CD14-positive monocyte (primary cell): ENCODE measurements at regions not wholly inside any gene's neighbourhood (a gene's known extent, or its start where the extent isn't known, plus 50 kb on each side); places are given as distances from the start of the nearest gene placed in this dataset.

Source experiments
- DNase-seq, 3 donors: peaks; one replicate each; pipeline ENCODE4 v3.0.0-alpha.2; 2011 to 2022
- H2AFZ ChIP-seq: 2 replicates; pipeline ENCODE4 v1.6.0; 2012; ENCODE audit warnings: mild to moderate bottlenecking, low read depth, low read length, inconsistent platforms; ENCODE audit not compliant: insufficient read depth, poor library complexity, severe bottlenecking
- H3K27ac ChIP-seq, 2 donors: 1 replicate in 1 of 2; 2 replicates in 1 of 2; pipeline ENCODE4 v1.5.1; 2012 to 2013; ENCODE audit warnings: low read length in 2 of 2, control low read depth in 1 of 2, inconsistent platforms in 1 of 2, low read depth in 1 of 2, mild to moderate bottlenecking in 1 of 2
- H3K27me3 ChIP-seq, 2 donors: one replicate each; pipeline versions ENCODE4 v1.6.0 to v1.6.1; 2011 to 2013; ENCODE audit warnings: low read length in 2 of 2; ENCODE audit not compliant: control insufficient read depth in 2 of 2, insufficient read depth in 2 of 2
- H3K36me3 ChIP-seq, 2 donors: replicated peaks in 1 of 2; 1 replicate in 1 of 2; 2 replicates in 1 of 2; pipeline versions ENCODE4 v1.5.1 to v1.6.1; 2012 to 2013; ENCODE audit warnings: low read length in 2 of 2, control low read depth in 1 of 2, inconsistent platforms in 1 of 2, mild to moderate bottlenecking in 1 of 2; ENCODE audit not compliant: insufficient read depth in 2 of 2, control insufficient read depth in 1 of 2
- H3K4me1 ChIP-seq, 2 donors: 1 replicate in 1 of 2; 2 replicates in 1 of 2; pipeline versions ENCODE4 v1.5.1 to v1.6.1; 2012 to 2013; ENCODE audit warnings: low read length in 2 of 2, control low read depth in 1 of 2, inconsistent platforms in 1 of 2, mild to moderate bottlenecking in 1 of 2, moderate library complexity in 1 of 2; ENCODE audit not compliant: insufficient read depth in 2 of 2, control insufficient read depth in 1 of 2
- H3K4me2 ChIP-seq: replicated peaks from 2 replicates; pipeline ENCODE3; 2012; ENCODE audit warnings: low read length, moderate library complexity, mild to moderate bottlenecking; ENCODE audit not compliant: poor library complexity, severe bottlenecking; ENCODE audit errors: extremely low read depth
- H3K4me3 ChIP-seq, 3 experiments: fragments of 200-600 bp in 1 of 3; sonication (generic) in 1 of 3; replicated peaks in 1 of 3; 1 replicate in 2 of 3; 2 replicates in 1 of 3; pipeline ENCODE4 v1.5.1; 2011 to 2013; ENCODE audit warnings: low read length in 3 of 3, mild to moderate bottlenecking in 3 of 3, control low read depth in 2 of 3, low read depth in 2 of 3, inconsistent platforms in 1 of 3, moderate library complexity in 1 of 3
- H3K79me2 ChIP-seq: 2 replicates; pipeline ENCODE4 v1.6.0; 2012; ENCODE audit warnings: mild to moderate bottlenecking, control low read depth, inconsistent platforms, low read length, moderate library complexity; ENCODE audit not compliant: insufficient read depth
- H3K9ac ChIP-seq: 2 replicates; pipeline ENCODE4 v1.6.0; 2017; ENCODE audit warnings: low read length, mild to moderate bottlenecking; ENCODE audit not compliant: insufficient read depth, poor library complexity, severe bottlenecking
- H3K9me3 ChIP-seq, 2 donors: replicated peaks in 1 of 2; 1 replicate in 1 of 2; 2 replicates in 1 of 2; pipeline versions ENCODE4 v1.5.1 to v1.6.1; 2012 to 2013; ENCODE audit warnings: low read length in 2 of 2, control low read depth in 1 of 2; ENCODE audit not compliant: control insufficient read depth in 1 of 2, insufficient read depth in 1 of 2
- H4K20me1 ChIP-seq: 2 replicates; pipeline ENCODE4 v1.6.0; 2012; ENCODE audit warnings: mild to moderate bottlenecking, low read length, control low read depth, moderate library complexity; ENCODE audit not compliant: insufficient read depth
- H3K27ac Mint-ChIP-seq, 7 donors: one replicate each; pipeline ENCODE4 v1.8.0; 2020; ENCODE audit warnings: mild to moderate bottlenecking in 7 of 7, mixed read lengths in 7 of 7, moderate library complexity in 6 of 7, inconsistent platforms in 2 of 7
- H3K27me3 Mint-ChIP-seq, 3 donors: one replicate each; pipeline ENCODE4 v1.8.0; 2021 to 2022; ENCODE audit warnings: low read depth in 3 of 3, mild to moderate bottlenecking in 3 of 3, mixed read lengths in 3 of 3, moderate library complexity in 3 of 3, inconsistent platforms in 1 of 3
- H3K36me3 Mint-ChIP-seq, 2 donors: one replicate each; pipeline ENCODE4 v1.8.0; 2020; ENCODE audit warnings: mixed read lengths in 2 of 2, inconsistent platforms in 1 of 2, mild to moderate bottlenecking in 1 of 2
- H3K4me1 Mint-ChIP-seq: one replicate; pipeline ENCODE4 v1.8.0; 2020; ENCODE audit warnings: mild to moderate bottlenecking, mixed read lengths
- H3K4me3 Mint-ChIP-seq, 2 donors: one replicate each; pipeline ENCODE4 v1.8.0; 2020; ENCODE audit warnings: mild to moderate bottlenecking in 2 of 2, mixed read lengths in 2 of 2, moderate library complexity in 1 of 2
- H3K9me3 Mint-ChIP-seq, 7 donors: one replicate each; pipeline ENCODE4 v1.8.0; 2020 to 2022; ENCODE audit warnings: mixed read lengths in 7 of 7, mild to moderate bottlenecking in 6 of 7, moderate library complexity in 6 of 7, inconsistent platforms in 2 of 7
- CTCF ChIP-seq: fragments of 200-600 bp; IDR thresholded peaks from one replicate; pipeline ENCODE4 v1.8.0; 2022; ENCODE audit warnings: antibody characterized with exemption, mild to moderate bottlenecking
- WGBS: methylation state at CpG from one replicate; pipeline ENCODE4 v1.1.5; 2013; ENCODE audit warnings: missing lambda C conversion rate; ENCODE audit not compliant: insufficient coverage; 5-methylcytosine and 5-hydroxymethylcytosine counted together
- intact Hi-C, 2 donors: fragments of 100-400 bp; cut with micrococcal nuclease; formaldehyde crosslinking; loops; one replicate each; pipeline versions ENCODE4 v1.15.0 to v1.15.1; 2023

DNA sequence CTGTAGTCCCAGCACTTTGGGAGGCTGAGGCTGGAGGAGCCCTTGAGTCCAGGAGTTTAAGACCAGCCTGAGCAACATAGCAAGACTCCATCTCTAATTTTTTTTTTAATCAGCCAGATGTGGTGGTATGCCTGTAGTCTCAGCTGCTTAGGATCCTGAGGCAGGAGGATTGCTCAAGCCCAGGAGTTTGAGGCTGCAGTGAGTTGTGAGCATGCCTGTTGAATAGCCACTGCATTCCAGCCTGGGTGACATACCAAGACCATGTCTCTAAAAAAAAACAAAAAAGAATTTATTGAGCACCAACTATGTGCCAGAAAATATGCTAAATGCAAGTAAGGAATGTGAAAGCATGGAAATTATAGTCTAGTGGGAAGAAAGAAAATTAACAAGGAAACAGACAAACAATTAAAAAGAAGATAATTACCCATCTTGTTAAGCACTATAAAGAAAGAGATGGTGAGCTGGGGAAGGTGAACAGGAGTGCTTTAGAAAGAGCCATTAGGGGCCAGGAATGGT is 104.0 kb upstream of the ZNF678 start:
- no peak for DNase-seq

GRCh38 chr1:227454686-227455085 is 108.7 kb upstream of the ZNF678 start:
- intact Hi-C loops: no loop called here
- Mint-ChIP-seq H3K4me1 (peaks cover 10% of the 10 kb centered on the region), H3K4me3 (no peak overlapping the region), H3K27me3 (peaks cover 8 to 9% (median 8%) of the 10 kb centered on the region in 3 donors), H3K36me3 (no peaks in the 10 kb centered on the region), H3K27ac (no peak overlapping the region), H3K9me3 (peaks cover 0 to 1% (median 0%) of the 10 kb centered on the region in 7 donors)
- Histone ChIP-seq H2AFZ (no peak overlapping the region), H3K9ac (no peak overlapping the region), H3K79me2 (no peaks in the 10 kb centered on the region), H3K27ac (no peak overlapping the region), H3K4me1 (peaks cover 0 to 3% of the 10 kb centered on the region in 2 donors), H3K36me3 (no peaks in the 10 kb centered on the region), H3K27me3 (no peaks in the 10 kb centered on the region), H4K20me1 (no peaks in the 10 kb centered on the region), H3K4me3 (no peak overlapping the region), H3K9me3 (no peaks in the 10 kb centered on the region), H3K4me2 (no peak overlapping the region)
- no peak for DNase-seq
- no peak for TF ChIP-seq CTCF
- 89% methylated on average over 4 of the region's 4 CpGs for WGBS

More for the DNA sequence above, 104.0 kb upstream of the ZNF678 start:
- Histone ChIP-seq H3K4me3 (no peak overlapping the region), H3K36me3 (no peaks in the 10 kb centered on the region), H3K4me1 (no peaks in the 10 kb centered on the region), H3K4me2 (no peak overlapping the region), H3K27ac (no peak overlapping the region), H3K79me2 (no peaks in the 10 kb centered on the region), H3K27me3 (no peaks in the 10 kb centered on the region), H4K20me1 (no peaks in the 10 kb centered on the region), H2AFZ (no peak overlapping the region), H3K9me3 (no peaks in the 10 kb centered on the region), H3K9ac (no peak overlapping the region)
- Mint-ChIP-seq H3K4me3 (no peak overlapping the region), H3K27me3 (peaks cover 4 to 8% (median 5%) of the 10 kb centered on the region in 3 donors), H3K4me1 (no peaks in the 10 kb centered on the region), H3K9me3 (peaks cover 0 to 3% (median 0%) of the 10 kb centered on the region in 7 donors), H3K36me3 (no peaks in the 10 kb centered on the region), H3K27ac (no peak overlapping the region)
- intact Hi-C loops: no loop called here
- TF ChIP-seq CTCF: no peak
